ENCODE measurements at regions not wholly inside any gene's neighbourhood (a gene's known extent, or its start where the extent isn't known, plus 50 kb on each side); places are given as distances from the start of the nearest gene placed in this dataset.

DNA sequence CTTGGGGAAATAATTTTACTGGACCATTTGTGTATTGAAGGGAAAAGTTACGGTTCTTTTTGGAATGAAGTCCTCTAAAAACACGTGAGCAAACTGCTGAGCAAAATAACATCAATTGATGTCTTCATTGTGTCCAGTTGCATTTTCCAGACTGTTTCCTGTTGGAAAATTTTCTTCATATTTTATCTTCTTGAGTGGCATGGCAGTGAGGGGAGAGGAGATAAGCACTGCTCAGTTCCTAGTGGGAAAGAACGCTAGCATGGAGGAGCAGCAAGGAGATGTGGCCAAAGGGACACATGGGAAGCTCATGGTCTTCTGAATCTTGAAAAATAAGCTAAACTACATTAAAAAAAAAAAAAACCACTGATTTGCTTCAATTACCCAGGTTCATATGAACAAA, 776.0 kb downstream of the TFAP2A start:
- TF ChIP-seq POLR2AphosphoS5 (IDR thresholded peaks at IDR 0.05) (no peak), POLR2A (IDR thresholded peaks at IDR 0.05) (no peak)
- TF ChIP-seq, protein P1, sequence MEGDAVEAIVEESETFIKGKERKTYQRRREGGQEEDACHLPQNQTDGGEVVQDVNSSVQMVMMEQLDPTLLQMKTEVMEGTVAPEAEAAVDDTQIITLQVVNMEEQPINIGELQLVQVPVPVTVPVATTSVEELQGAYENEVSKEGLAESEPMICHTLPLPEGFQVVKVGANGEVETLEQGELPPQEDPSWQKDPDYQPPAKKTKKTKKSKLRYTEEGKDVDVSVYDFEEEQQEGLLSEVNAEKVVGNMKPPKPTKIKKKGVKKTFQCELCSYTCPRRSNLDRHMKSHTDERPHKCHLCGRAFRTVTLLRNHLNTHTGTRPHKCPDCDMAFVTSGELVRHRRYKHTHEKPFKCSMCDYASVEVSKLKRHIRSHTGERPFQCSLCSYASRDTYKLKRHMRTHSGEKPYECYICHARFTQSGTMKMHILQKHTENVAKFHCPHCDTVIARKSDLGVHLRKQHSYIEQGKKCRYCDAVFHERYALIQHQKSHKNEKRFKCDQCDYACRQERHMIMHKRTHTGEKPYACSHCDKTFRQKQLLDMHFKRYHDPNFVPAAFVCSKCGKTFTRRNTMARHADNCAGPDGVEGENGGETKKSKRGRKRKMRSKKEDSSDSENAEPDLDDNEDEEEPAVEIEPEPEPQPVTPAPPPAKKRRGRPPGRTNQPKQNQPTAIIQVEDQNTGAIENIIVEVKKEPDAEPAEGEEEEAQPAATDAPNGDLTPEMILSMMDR (IDR thresholded peaks at IDR 0.05 in 8 of 11, conservative IDR thresholded peaks at IDR 0.05 in 3 of 11) = no peak

Data from spleen (tissue), 7 donors.